MCF 10A (cell line): ENCODE measurements at regions not wholly inside any gene's neighbourhood (a gene's known extent, or its start where the extent isn't known, plus 50 kb on each side); places are given as distances from the start of the nearest gene placed in this dataset.

Experiments used
- BruUV-seq: library from RNA; stranded (reverse); fragments of 400-500 nt; replicated peaks from 2 replicates; lab custom pipeline; 2021; lab: Mats Ljungman, UMichigan
- CTCF ChIA-PET: fragments of 300-600 bp; sonication (Branson Sonifier 250); formaldehyde crosslinking; extraction: SDS; loops from one replicate; lab custom pipeline; 2021; ENCODE audit warnings: antibody characterized with exemption, inconsistent platforms; lab: Yijun Ruan, JAX
- POLR2A ChIA-PET: fragments of 300-600, 350-650 bp; sonication (Branson Sonifier 250); formaldehyde crosslinking; extraction: SDS; loops from one replicate; lab custom pipeline; 2020; ENCODE audit warnings: antibody characterized with exemption, inconsistent platforms; lab: Yijun Ruan, JAX
- DNase-seq: peaks from one replicate; pipeline ENCODE4 v3.0.0-alpha.2; 2018; ENCODE audit not compliant: unreplicated experiment
- H3K27ac Mint-ChIP-seq: one replicate; pipeline ENCODE4 v1.8.0; 2022; ENCODE audit warnings: mild to moderate bottlenecking, low read depth, mixed read lengths; ENCODE audit not compliant: unreplicated experiment
- H3K27me3 Mint-ChIP-seq: one replicate; pipeline ENCODE4 v1.8.0; 2022; ENCODE audit warnings: mixed read lengths; ENCODE audit not compliant: insufficient read depth, unreplicated experiment
- H3K36me3 Mint-ChIP-seq: one replicate; pipeline ENCODE4 v1.8.0; 2022; ENCODE audit warnings: mild to moderate bottlenecking, moderate library complexity, mixed read lengths; ENCODE audit not compliant: insufficient read depth, unreplicated experiment
- H3K4me1 Mint-ChIP-seq: one replicate; pipeline ENCODE4 v1.8.0; 2022; ENCODE audit warnings: mixed read lengths; ENCODE audit not compliant: insufficient read depth, unreplicated experiment
- H3K4me3 Mint-ChIP-seq: one replicate; pipeline ENCODE4 v1.8.0; 2022; ENCODE audit warnings: mild to moderate bottlenecking, moderate library complexity, mixed read lengths; ENCODE audit not compliant: unreplicated experiment
- H3K9me3 Mint-ChIP-seq: one replicate; pipeline ENCODE4 v1.8.0; 2022; ENCODE audit warnings: mixed read lengths; ENCODE audit not compliant: unreplicated experiment
- intact Hi-C: fragments of 100-400 bp; cut with micrococcal nuclease; formaldehyde crosslinking; loops from 2 replicates; pipeline ENCODE4 v1.14.1; 2022
- TF ChIP-seq, protein P1 (sequence below): fragments of 200-600 bp; IDR thresholded peaks from one replicate; pipeline ENCODE4 v1.8.0; 2022; ENCODE audit warnings: antibody characterized with exemption, mild to moderate bottlenecking; ENCODE audit not compliant: unreplicated experiment

DNA sequence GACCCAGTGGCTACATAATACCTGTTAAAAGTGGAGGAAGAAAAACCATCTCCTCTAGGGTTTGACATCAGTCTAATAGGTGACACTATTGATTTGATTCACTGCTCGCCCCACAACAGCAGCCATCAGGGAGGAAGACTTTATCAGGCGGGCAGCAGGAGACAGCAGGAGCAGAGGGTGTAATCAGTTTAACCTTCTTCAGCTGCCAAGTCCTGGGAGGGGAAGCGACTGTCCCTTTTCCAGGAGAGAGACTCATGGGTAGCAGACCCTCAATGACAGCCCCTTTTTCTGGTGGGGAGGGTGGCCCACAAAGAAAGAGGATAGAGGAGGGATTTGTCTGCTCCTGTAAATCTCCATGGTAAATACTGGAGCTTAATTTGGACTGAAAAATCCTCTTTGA lies 291.8 kb downstream of the HAPSTR1 start:
- TF ChIP-seq, protein P1, sequence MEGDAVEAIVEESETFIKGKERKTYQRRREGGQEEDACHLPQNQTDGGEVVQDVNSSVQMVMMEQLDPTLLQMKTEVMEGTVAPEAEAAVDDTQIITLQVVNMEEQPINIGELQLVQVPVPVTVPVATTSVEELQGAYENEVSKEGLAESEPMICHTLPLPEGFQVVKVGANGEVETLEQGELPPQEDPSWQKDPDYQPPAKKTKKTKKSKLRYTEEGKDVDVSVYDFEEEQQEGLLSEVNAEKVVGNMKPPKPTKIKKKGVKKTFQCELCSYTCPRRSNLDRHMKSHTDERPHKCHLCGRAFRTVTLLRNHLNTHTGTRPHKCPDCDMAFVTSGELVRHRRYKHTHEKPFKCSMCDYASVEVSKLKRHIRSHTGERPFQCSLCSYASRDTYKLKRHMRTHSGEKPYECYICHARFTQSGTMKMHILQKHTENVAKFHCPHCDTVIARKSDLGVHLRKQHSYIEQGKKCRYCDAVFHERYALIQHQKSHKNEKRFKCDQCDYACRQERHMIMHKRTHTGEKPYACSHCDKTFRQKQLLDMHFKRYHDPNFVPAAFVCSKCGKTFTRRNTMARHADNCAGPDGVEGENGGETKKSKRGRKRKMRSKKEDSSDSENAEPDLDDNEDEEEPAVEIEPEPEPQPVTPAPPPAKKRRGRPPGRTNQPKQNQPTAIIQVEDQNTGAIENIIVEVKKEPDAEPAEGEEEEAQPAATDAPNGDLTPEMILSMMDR = no peak
- Mint-ChIP-seq H3K4me1 (no peaks in the 10 kb centered on the region), H3K27ac (no peak overlapping the region), H3K9me3 (peaks cover 41% of the 10 kb centered on the region), H3K27me3 (no peaks in the 10 kb centered on the region), H3K36me3 (no peaks in the 10 kb centered on the region), H3K4me3 (no peak overlapping the region)
- ChIA-PET CTCF (no interaction called here), POLR2A (no interaction called here)
- intact Hi-C loops = no loop called here
- BruUV-seq = no TSS peak
- no peak for DNase-seq

DNA sequence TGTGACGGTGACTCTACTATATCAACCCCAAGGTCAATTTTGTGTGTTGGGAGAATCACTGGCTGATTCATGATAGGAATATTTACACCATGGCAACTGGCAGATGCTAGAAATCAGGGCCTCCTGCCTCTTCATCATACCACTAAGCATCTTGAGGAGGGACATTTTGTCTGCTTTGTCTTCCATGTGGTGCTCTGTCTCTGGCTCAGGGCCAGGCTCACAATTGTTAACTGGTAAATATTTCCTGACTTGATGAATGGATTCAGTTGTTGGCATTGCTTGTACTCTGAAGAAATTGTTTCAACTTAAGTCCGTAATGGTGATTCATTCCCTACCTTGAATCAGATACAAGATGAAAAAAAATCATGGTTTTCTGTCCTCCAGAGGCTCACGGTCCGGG lies 292.7 kb downstream of the HAPSTR1 start:
- H3K27me3 Mint-ChIP-seq = no peaks in the 10 kb centered on the region
- intact Hi-C loops = no loop called here
- H3K4me1 Mint-ChIP-seq = no peaks in the 10 kb centered on the region
- ChIA-PET CTCF (no interaction called here), POLR2A (no interaction called here)
- no TSS peak for BruUV-seq
- H3K36me3 Mint-ChIP-seq = no peaks in the 10 kb centered on the region
- H3K9me3 Mint-ChIP-seq = peaks cover 49% of the 10 kb centered on the region
- H3K27ac Mint-ChIP-seq = no peak overlapping the region
- no peak for DNase-seq
- TF ChIP-seq, protein P1 = no peak
- H3K4me3 Mint-ChIP-seq = no peak overlapping the region

DNA sequence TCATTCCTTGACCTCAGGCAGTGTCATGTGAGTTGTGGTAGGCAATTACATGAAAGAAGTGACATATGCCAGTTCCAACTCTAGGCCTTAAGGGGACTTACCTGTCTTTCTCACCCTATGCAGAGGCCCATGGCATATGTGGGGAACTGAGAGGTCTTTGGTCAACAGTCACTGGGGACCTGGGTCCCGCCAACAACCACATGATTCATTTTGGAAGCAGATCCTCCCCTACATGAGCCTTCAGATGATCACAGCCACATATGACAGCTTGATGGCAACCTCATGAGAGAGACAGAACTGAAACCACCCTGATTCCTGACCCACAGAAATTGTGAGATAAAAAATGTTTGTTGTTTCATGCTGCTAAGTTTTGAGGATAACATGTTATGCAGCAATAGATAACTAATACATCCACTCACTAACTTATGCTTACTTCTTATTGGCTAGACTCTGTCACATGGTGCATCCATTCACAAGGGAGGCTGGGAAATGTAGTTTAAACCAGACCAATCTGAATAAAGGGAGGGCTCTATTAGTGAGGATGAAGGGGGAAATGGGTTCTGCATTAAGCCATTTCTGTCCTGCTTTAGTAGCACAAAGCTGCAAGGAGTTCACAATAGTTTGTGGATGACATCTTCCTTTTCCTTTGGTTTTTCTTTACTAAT lies 298.2 kb downstream of the HAPSTR1 start:
- Mint-ChIP-seq H3K9me3 (peaks cover 39% of the 10 kb centered on the region), H3K36me3 (no peaks in the 10 kb centered on the region), H3K27me3 (no peaks in the 10 kb centered on the region), H3K4me1 (no peaks in the 10 kb centered on the region), H3K4me3 (no peak overlapping the region), H3K27ac (no peak overlapping the region)
- no peak for DNase-seq
- no TSS peak for BruUV-seq
- intact Hi-C loops = no loop called here
- TF ChIP-seq, protein P1 = no peak
- ChIA-PET POLR2A (no interaction called here), CTCF (no interaction called here)

DNA sequence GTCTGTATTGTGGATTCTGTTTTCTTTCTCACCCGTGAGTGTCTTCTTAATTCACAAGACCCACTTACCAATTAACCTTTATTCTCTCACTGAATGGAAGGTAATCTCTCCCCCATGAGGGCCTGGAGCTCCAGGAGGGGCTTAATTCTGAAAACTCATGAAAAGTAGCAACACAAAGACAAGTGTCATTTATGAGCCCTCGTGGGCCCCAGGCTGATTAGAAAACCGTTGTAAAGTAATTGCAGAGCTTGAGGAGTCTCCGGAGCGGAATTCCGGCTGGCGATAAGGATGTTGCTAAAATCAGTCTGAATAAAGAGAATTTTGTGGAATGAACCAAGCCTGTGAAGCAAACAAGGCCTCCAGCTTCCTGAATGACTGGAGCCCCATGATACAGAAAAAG lies 301.5 kb downstream of the HAPSTR1 start:
- Mint-ChIP-seq H3K36me3 (no peaks in the 10 kb centered on the region), H3K9me3 (peaks cover 42% of the 10 kb centered on the region), H3K4me3 (no peak overlapping the region), H3K4me1 (no peaks in the 10 kb centered on the region), H3K27me3 (no peaks in the 10 kb centered on the region), H3K27ac (no peak overlapping the region)
- TF ChIP-seq, protein P1 = no peak
- CTCF ChIA-PET = no interaction called here
- no TSS peak for BruUV-seq
- intact Hi-C loops = no loop called here
- DNase-seq = no peak
- POLR2A ChIA-PET = no interaction called here
